GM21423 (cell line): ENCODE measurements at regions not wholly inside any gene's neighbourhood (a gene's known extent, or its start where the extent isn't known, plus 50 kb on each side); places are given as distances from the start of the nearest gene placed in this dataset.
"Not testable (repeated sequence)": the region's sequence is repeated elsewhere in the genome, so short reads cannot be mapped to it uniquely, and the experiment has no call there.

Experiments used
- ATAC-seq: cut with Tn5 transposase; IDR thresholded peaks from one replicate; pipeline ENCODE4 v1.9.1; 2021; ENCODE audit warnings: mild to moderate bottlenecking, moderate library complexity; ENCODE audit not compliant: unreplicated experiment

- no peak for ATAC-seq
Measured at GRCh38 chr14:105883066-105884005, 357.0 kb downstream of the TMEM121 start.

- not testable (repeated sequence) for ATAC-seq
Measured at GRCh38 chr14:105884192-105884807, 357.9 kb downstream of the TMEM121 start.

GRCh38 chr14:105884808-105885281 is 358.5 kb downstream of the TMEM121 start:
- no peak for ATAC-seq

GRCh38 chr14:105885561-105886320 is 359.4 kb downstream of the TMEM121 start:
- no peak for ATAC-seq

- not testable (repeated sequence) for ATAC-seq
Measured at GRCh38 chr14:105886791-105887191, 360.4 kb downstream of the TMEM121 start.

- no peak for ATAC-seq
Measured at GRCh38 chr14:105887692-105888091, 361.3 kb downstream of the TMEM121 start.

- ATAC-seq, result no peak
Measured at GRCh38 chr14:105888151-105888550, 361.8 kb downstream of the TMEM121 start.

GRCh38 chr14:105888784-105889665 is 362.6 kb downstream of the TMEM121 start:
- ATAC-seq, result no peak

- ATAC-seq, result no peak
Measured at GRCh38 chr14:105889666-105890473, 363.5 kb downstream of the TMEM121 start.

- no peak for ATAC-seq
Measured at GRCh38 chr14:105890474-105891220, 364.3 kb downstream of the TMEM121 start.

- ATAC-seq, result no peak
Measured at GRCh38 chr14:105891221-105891602, 364.8 kb downstream of the TMEM121 start.

GRCh38 chr14:105891631-105892452 is 365.5 kb downstream of the TMEM121 start:
- no peak for ATAC-seq

- ATAC-seq, result not testable (repeated sequence)
Measured at GRCh38 chr14:105892453-105893441, 366.4 kb downstream of the TMEM121 start.

GRCh38 chr14:105893686-105894085 is 367.3 kb downstream of the TMEM121 start:
- ATAC-seq, result not testable (repeated sequence)

- no peak for ATAC-seq
Measured at GRCh38 chr14:105894125-105894977, 368.0 kb downstream of the TMEM121 start.
